GM12878 (cell line): ENCODE measurements at regions not wholly inside any gene's neighbourhood (a gene's known extent, or its start where the extent isn't known, plus 50 kb on each side); places are given as distances from the start of the nearest gene placed in this dataset.

Experiments used
- ATAC-seq: fragments of 200-7000 bp; cut with Tn5 transposase; 3 replicates; pipeline ENCODE4 v1.9.1; 2020; ENCODE audit warnings: mild to moderate bottlenecking, moderate library complexity
- BruUV-seq: library from RNA; stranded (reverse); fragments of 400-500 nt; replicated peaks from 2 replicates; lab custom pipeline; 2021; lab: Mats Ljungman, UMichigan
- CTCF ChIA-PET: fragments of 300-600 bp; sonication (Branson Sonifier 250); formaldehyde crosslinking; extraction: SDS; loops from one replicate; lab custom pipeline; 2021; ENCODE audit warnings: inconsistent platforms; lab: Yijun Ruan, JAX
- POLR2A ChIA-PET: fragments of 350-600 bp; formaldehyde crosslinking; extraction: SDS; loops from one replicate; lab custom pipeline; 2021; ENCODE audit warnings: inconsistent platforms; lab: Charles Lee
- RAD21 ChIA-PET: fragments of 300-600 bp; sonication (Branson Sonifier 250); formaldehyde crosslinking; loops from one replicate; lab custom pipeline; 2023; ENCODE audit warnings: antibody characterized with exemption; ENCODE audit not compliant: unreplicated experiment; lab: Charles Lee
- SMC1A ChIA-PET: fragments of 300-600 bp; sonication (Branson Sonifier 250); formaldehyde crosslinking; loops from one replicate; lab custom pipeline; 2023; ENCODE audit not compliant: unreplicated experiment, uncharacterized antibody; lab: Charles Lee
- DNase-seq: peaks from one replicate; pipeline ENCODE4 v3.0.0-alpha.2; 2011; ENCODE audit warnings: low read depth, low spot score
- FAIRE-seq: peaks from 3 replicates; lab custom pipeline; 2011; peaks lifted over from hg19 to GRCh38; lab: Jason Lieb, UNC
- H2AFZ ChIP-seq: 2 replicates; pipeline ENCODE4 v1.6.0; 2011; ENCODE audit warnings: low read depth, low read length, control low read depth; ENCODE audit not compliant: control insufficient read depth
- H3K27ac ChIP-seq: 2 replicates; pipeline ENCODE4 v1.5.1; 2011; ENCODE audit warnings: control low read depth; ENCODE audit not compliant: control insufficient read depth, insufficient read depth
- H3K27me3 ChIP-seq, 2 experiments: replicated peaks in 1 of 2; 2 replicates each; pipeline versions ENCODE4 v1.6.0 to v1.6.1; 2011; ENCODE audit warnings: low read length in 1 of 2; ENCODE audit not compliant: control insufficient read depth in 2 of 2, insufficient read depth in 2 of 2
- H3K36me3 ChIP-seq, 2 experiments: 2 replicates each; pipeline ENCODE4 v1.5.1; 2011; ENCODE audit warnings: low read length in 1 of 2; ENCODE audit not compliant: control insufficient read depth in 2 of 2, insufficient read depth in 2 of 2
- H3K4me1 ChIP-seq: 2 replicates; pipeline ENCODE4 v1.6.1; 2011; ENCODE audit warnings: mild to moderate bottlenecking, low read length, moderate library complexity, mixed read lengths; ENCODE audit not compliant: control insufficient read depth, insufficient read depth
- H3K4me2 ChIP-seq: 2 replicates; pipeline ENCODE4 v1.6.0; 2011; ENCODE audit warnings: control low read depth; ENCODE audit not compliant: control insufficient read depth, insufficient read depth
- H3K4me3 ChIP-seq: fragments of 200-600 bp; sonication (generic); 2 replicates; pipeline ENCODE4 v1.5.1; 2016
- H3K79me2 ChIP-seq: 2 replicates; pipeline ENCODE4 v1.6.0; 2011; ENCODE audit warnings: low read length; ENCODE audit not compliant: control insufficient read depth, insufficient read depth
- H3K9ac ChIP-seq: 2 replicates; pipeline ENCODE4 v1.8.0; 2011; ENCODE audit warnings: low read length, control low read depth, mixed read lengths; ENCODE audit not compliant: control insufficient read depth, insufficient read depth
- H3K9me3 ChIP-seq: replicated peaks from 3 replicates; pipeline ENCODE4 v1.5.1; 2011; ENCODE audit warnings: mild to moderate bottlenecking, low read length; ENCODE audit not compliant: control insufficient read depth, insufficient read depth
- H4K20me1 ChIP-seq: 2 replicates; pipeline ENCODE4 v1.6.0; 2011; ENCODE audit not compliant: control insufficient read depth, insufficient read depth
- BCL3 ChIP-seq: IDR thresholded peaks from 2 replicates; pipeline ENCODE4 v1.6.1; 2011; ENCODE audit warnings: borderline replicate concordance, low read depth, mild to moderate bottlenecking, moderate library complexity, low read length; ENCODE audit not compliant: insufficient read depth, poor library complexity, severe bottlenecking
- CUX1 ChIP-seq: IDR thresholded peaks from 2 replicates; pipeline ENCODE4 v1.6.1; 2012; ENCODE audit warnings: improper control_type of control experiment, low read depth, low read length; ENCODE audit not compliant: insufficient replicate concordance
- SMARCA5 ChIP-seq: fragments of 450-650 bp; IDR thresholded peaks from 2 replicates; pipeline ENCODE4 v1.6.1; 2017; ENCODE audit warnings: mild to moderate bottlenecking
- TCF3 ChIP-seq: IDR thresholded peaks from 2 replicates; pipeline ENCODE4 v1.6.1; 2012; ENCODE audit warnings: low read depth, mild to moderate bottlenecking, low read length, borderline replicate concordance; ENCODE audit not compliant: insufficient read depth
- WGBS: methylation state at CpG from one replicate; pipeline ENCODE4 v1.1.6; 2016; ENCODE audit warnings: low lambda C conversion rate; ENCODE audit not compliant: insufficient replicate concordance, insufficient coverage; ENCODE audit errors: missing lambda C conversion rate; 5-methylcytosine and 5-hydroxymethylcytosine counted together
- in situ Hi-C: fragments of 300-500 bp; cut with MboI; formaldehyde crosslinking; loops from 9 replicates; pipeline ENCODE4 v1.14.3; 2018; ENCODE audit warnings: mixed read lengths
- intact Hi-C: fragments of 100-400 bp; cut with micrococcal nuclease; formaldehyde crosslinking; loops from one replicate; pipeline ENCODE4 v1.14.2; 2022; ENCODE audit not compliant: unreplicated experiment

GRCh38 chr20:24208652-24209051 is 220.1 kb upstream of the GGTLC1 start:
- BruUV-seq, result no TSS peak
- Histone ChIP-seq H3K4me1 (no peaks in the 10 kb centered on the region), H3K27ac (no peak overlapping the region), H3K4me3 (no peak overlapping the region), H3K79me2 (no peaks in the 10 kb centered on the region), H3K27me3 (peaks cover 2 to 7% of the 10 kb centered on the region in 2 experiments; a peak in 2 of 4 replicates), H3K4me2 (no peak overlapping the region), H3K9ac (no peak overlapping the region), H2AFZ (no peak overlapping the region), H3K9me3 (no peaks in the 10 kb centered on the region), H3K36me3 (no peaks in the 10 kb centered on the region), H4K20me1 (no peaks in the 10 kb centered on the region)
- no peak for TF ChIP-seq SMARCA5
- CTCF ChIA-PET, result no interaction called here
- POLR2A ChIA-PET, result no interaction called here
- DNase-seq (no peak), ATAC-seq (no peak), FAIRE-seq (no peak)
- WGBS, result 86% methylated on average over 6 of the region's 9 CpGs
- in situ Hi-C loops (no loop called here), intact Hi-C loops (no loop called here)
- SMC1A ChIA-PET, result no interaction called here
- RAD21 ChIA-PET, result no interaction called here

- CTCF ChIA-PET, result no interaction called here
- in situ Hi-C loops (no loop called here), intact Hi-C loops (no loop called here)
- ATAC-seq (no peak), FAIRE-seq (no peak), DNase-seq (no peak)
- H3K79me2 ChIP-seq, result no peaks in the 10 kb centered on the region
- H2AFZ ChIP-seq, result no peak overlapping the region
- H3K36me3 ChIP-seq, result no peaks in the 10 kb centered on the region
- H3K9me3 ChIP-seq, result no peaks in the 10 kb centered on the region
- no peak overlapping the region for H3K4me3 ChIP-seq
- H4K20me1 ChIP-seq, result no peaks in the 10 kb centered on the region
- TF ChIP-seq TCF3 (0 out of 2 replicates have a peak, but pooled peaks have one; percentile 63), CUX1 (no peak), BCL3 (peak; percentile 88)
- WGBS, result 73% methylated on average over 25 of the region's 26 CpGs
- no TSS peak for BruUV-seq
- no peaks in the 10 kb centered on the region for H3K4me1 ChIP-seq
- RAD21 ChIA-PET, result no interaction called here
- POLR2A ChIA-PET, result no interaction called here
- H3K4me2 ChIP-seq, result no peak overlapping the region
- SMC1A ChIA-PET, result no interaction called here
- no peak overlapping the region for H3K9ac ChIP-seq
- H3K27ac ChIP-seq, result no peak overlapping the region
- peaks cover 2 to 5% of the 10 kb centered on the region in 2 experiments; a peak in 2 of 4 replicates for H3K27me3 ChIP-seq
Observed at GRCh38 chr20:24207803-24208300, 219.3 kb upstream of the GGTLC1 start.
